H9 (cell line): ENCODE measurements at regions not wholly inside any gene's neighbourhood (a gene's known extent, or its start where the extent isn't known, plus 50 kb on each side); places are given as distances from the start of the nearest gene placed in this dataset.

Source experiments
- DNase-seq: peaks from one replicate; pipeline ENCODE4 v3.0.0-alpha.2; 2017
- H2AFZ ChIP-seq: one replicate; pipeline ENCODE4 v1.6.1; 2013; ENCODE audit warnings: mild to moderate bottlenecking, low read length, control low read depth, moderate library complexity
- H2AK5ac ChIP-seq: 2 replicates; pipeline ENCODE4 v1.6.1; 2013; ENCODE audit warnings: low read length, control low read depth, mixed read lengths; ENCODE audit not compliant: insufficient read length
- H2BK120ac ChIP-seq: one replicate; pipeline ENCODE4 v1.6.1; 2013; ENCODE audit warnings: low read depth, mild to moderate bottlenecking, low read length, control low read depth, inconsistent platforms; ENCODE audit not compliant: poor library complexity, severe bottlenecking
- H2BK12ac ChIP-seq: 2 replicates; pipeline ENCODE4 v1.6.1; 2013; ENCODE audit warnings: low read length, control low read depth, mixed read lengths, low read depth; ENCODE audit not compliant: insufficient read length
- H2BK15ac ChIP-seq: 2 replicates; pipeline ENCODE4 v1.6.1; 2013; ENCODE audit warnings: low read depth, low read length, control low read depth
- H2BK20ac ChIP-seq: one replicate; pipeline ENCODE4 v1.6.1; 2013; ENCODE audit warnings: low read depth, mild to moderate bottlenecking, low read length, control low read depth, inconsistent platforms; ENCODE audit not compliant: poor library complexity, severe bottlenecking
- H2BK5ac ChIP-seq: 2 replicates; pipeline ENCODE4 v1.6.1; 2013; ENCODE audit warnings: low read length, control low read depth, mixed read lengths; ENCODE audit not compliant: insufficient read length
- H3K14ac ChIP-seq: 2 replicates; pipeline ENCODE4 v1.6.1; 2013; ENCODE audit warnings: low read length, control low read depth; ENCODE audit not compliant: insufficient read depth
- H3K18ac ChIP-seq: 2 replicates; pipeline ENCODE4 v1.6.1; 2013; ENCODE audit warnings: low read depth, mild to moderate bottlenecking, mixed read lengths, low read length, control low read depth; ENCODE audit not compliant: insufficient read length
- H3K23ac ChIP-seq: 2 replicates; pipeline ENCODE4 v1.6.1; 2013; ENCODE audit warnings: low read length, control low read depth, mixed read lengths, low read depth; ENCODE audit not compliant: insufficient read length
- H3K23me2 ChIP-seq: 2 replicates; pipeline ENCODE4 v1.6.1; 2013; ENCODE audit warnings: low read depth, mild to moderate bottlenecking, mixed read lengths, low read length, control low read depth; ENCODE audit not compliant: insufficient read length, poor library complexity, severe bottlenecking
- H3K27ac ChIP-seq: 2 replicates; pipeline ENCODE4 v1.5.1; 2013; ENCODE audit warnings: low read length, control low read depth, mixed read lengths, low read depth; ENCODE audit not compliant: insufficient read length
- H3K27me3 ChIP-seq: 2 replicates; pipeline ENCODE4 v1.6.1; 2013; ENCODE audit warnings: low read length, control low read depth, inconsistent platforms; ENCODE audit not compliant: insufficient read depth
- H3K4ac ChIP-seq: 2 replicates; pipeline ENCODE4 v1.6.1; 2013; ENCODE audit warnings: low read depth, mild to moderate bottlenecking, control low read depth, inconsistent platforms, low read length, moderate library complexity
- H3K4me1 ChIP-seq: 2 replicates; pipeline ENCODE4 v1.6.1; 2013; ENCODE audit warnings: low read length, control low read depth, inconsistent platforms; ENCODE audit not compliant: insufficient read depth
- H3K4me2 ChIP-seq: 2 replicates; pipeline ENCODE4 v1.6.1; 2013; ENCODE audit warnings: low read length, control low read depth, mixed read lengths; ENCODE audit not compliant: insufficient read length, insufficient read depth
- H3K56ac ChIP-seq: 2 replicates; pipeline ENCODE4 v1.6.1; 2013; ENCODE audit warnings: low read depth, mild to moderate bottlenecking, mixed read lengths, low read length, control low read depth; ENCODE audit not compliant: insufficient read length
- H3K79me1 ChIP-seq: 2 replicates; pipeline ENCODE4 v1.6.1; 2013; ENCODE audit warnings: low read depth, mild to moderate bottlenecking, moderate library complexity, low read length, control low read depth, inconsistent platforms; ENCODE audit not compliant: insufficient read depth, poor library complexity, severe bottlenecking
- H3K79me2 ChIP-seq: 2 replicates; pipeline ENCODE4 v1.6.1; 2013; ENCODE audit warnings: low read length, control low read depth, inconsistent platforms; ENCODE audit not compliant: insufficient read depth
- H3K9ac ChIP-seq: 2 replicates; pipeline ENCODE4 v1.6.1; 2013; ENCODE audit warnings: low read length, control low read depth, mixed read lengths; ENCODE audit not compliant: insufficient read length; ENCODE audit errors: extremely low read depth
- H3K9me3 ChIP-seq: one replicate; pipeline ENCODE4 v1.6.1; 2013; ENCODE audit warnings: low read depth, low read length, inconsistent platforms; ENCODE audit not compliant: control insufficient read depth
- H3T11ph ChIP-seq: one replicate; pipeline ENCODE4 v1.6.1; 2013; ENCODE audit warnings: mild to moderate bottlenecking, low read length, control low read depth, inconsistent platforms
- H4K20me1 ChIP-seq: one replicate; pipeline ENCODE4 v1.6.1; 2013; ENCODE audit not compliant: control insufficient read depth, insufficient read length, insufficient read depth
- H4K5ac ChIP-seq: 2 replicates; pipeline ENCODE4 v1.6.1; 2013; ENCODE audit warnings: low read depth, mild to moderate bottlenecking, mixed read lengths, low read length, control low read depth; ENCODE audit not compliant: insufficient read length
- H4K8ac ChIP-seq: replicated peaks from 2 replicates; pipeline ENCODE4 v1.6.1; 2013; ENCODE audit warnings: low read length, control low read depth, mixed read lengths, low read depth; ENCODE audit not compliant: insufficient read length
- H4K91ac ChIP-seq: 2 replicates; pipeline ENCODE4 v1.6.1; 2013; ENCODE audit warnings: low read depth, mild to moderate bottlenecking, moderate library complexity, mixed read lengths, low read length, control low read depth; ENCODE audit not compliant: insufficient read length
- H3K27ac Mint-ChIP-seq, 3 experiments: 2 replicates in 2 of 3; 3 replicates in 1 of 3; pipeline ENCODE4 v1.8.0; 2020 to 2021; ENCODE audit warnings: mixed read lengths in 3 of 3, mild to moderate bottlenecking in 1 of 3, moderate library complexity in 1 of 3
- H3K27me3 Mint-ChIP-seq: 2 replicates; pipeline ENCODE4 v1.8.0; 2021; ENCODE audit warnings: low read depth, mild to moderate bottlenecking, moderate library complexity, mixed read lengths
- H3K36me3 Mint-ChIP-seq, 3 experiments: 2 replicates in 2 of 3; 3 replicates in 1 of 3; pipeline ENCODE4 v1.8.0; 2020 to 2021; ENCODE audit warnings: low read depth in 3 of 3, mixed read lengths in 3 of 3; ENCODE audit not compliant: insufficient read depth in 1 of 3
- H3K4me1 Mint-ChIP-seq, 2 experiments: 2 replicates each; pipeline ENCODE4 v1.8.0; 2020; ENCODE audit warnings: mixed read lengths in 2 of 2
- H3K4me3 Mint-ChIP-seq, 2 experiments: 2 replicates in 1 of 2; 3 replicates in 1 of 2; pipeline ENCODE4 v1.8.0; 2020 to 2021; ENCODE audit warnings: mild to moderate bottlenecking in 2 of 2, mixed read lengths in 2 of 2, moderate library complexity in 1 of 2
- H3K9me3 Mint-ChIP-seq, 2 experiments: 2 replicates in 1 of 2; 3 replicates in 1 of 2; pipeline ENCODE4 v1.8.0; 2020; ENCODE audit warnings: mild to moderate bottlenecking in 2 of 2, mixed read lengths in 2 of 2, moderate library complexity in 1 of 2
- CTCF ChIP-seq: fragments of 200-600 bp; sonication (generic); conservative IDR thresholded peaks from 3 replicates; pipeline ENCODE4 v1.8.0; 2021; ENCODE audit warnings: antibody characterized with exemption, mild to moderate bottlenecking
- WGBS: extraction: QIAGEN DNeasy Blood & Tissue Kit; methylation state at CpG from one replicate; pipeline ENCODE4 v1.1.7; 2013; ENCODE audit warnings: missing lambda C conversion rate, low lambda C conversion rate, mixed read lengths; ENCODE audit not compliant: insufficient read length; ENCODE audit errors: extremely low coverage; 5-methylcytosine and 5-hydroxymethylcytosine counted together

GRCh38 chr13:77449265-77449664 is 86.2 kb upstream of the SCEL start:
- Mint-ChIP-seq H3K27ac (no peak overlapping the region; a peak in 1 of 7 replicates), H3K9me3 (no peaks in the 10 kb centered on the region), H3K4me3 (no peak overlapping the region), H3K4me1 (peaks cover 13 to 14% of the 10 kb centered on the region in 2 experiments), H3K27me3 (no peaks in the 10 kb centered on the region), H3K36me3 (peaks cover 0 to 3% (median 0%) of the 10 kb centered on the region in 3 experiments; a peak in 1 of 7 replicates)
- WGBS, result no CpG with 5 or more reads among the region's 2 CpGs
- Histone ChIP-seq H4K20me1 (no peaks in the 10 kb centered on the region), H3K9me3 (no peaks in the 10 kb centered on the region), H3K79me2 (no peaks in the 10 kb centered on the region), H2BK12ac (no peak overlapping the region), H3K56ac (no peak overlapping the region), H3K23ac (no peak overlapping the region), H2BK120ac (no peak overlapping the region), H2AK5ac (no peak overlapping the region), H3K27ac (no peak overlapping the region), H3K9ac (no peak overlapping the region), H3K4me2 (no peak overlapping the region), H2BK5ac (no peak overlapping the region), H3T11ph (no peak overlapping the region), H3K4ac (no peak overlapping the region), H3K23me2 (no peaks in the 10 kb centered on the region), H3K4me1 (peaks cover 3% of the 10 kb centered on the region; the same call in 1 of the 2 replicates), H2BK15ac (no peak overlapping the region), H3K18ac (no peak overlapping the region), H2BK20ac (no peak overlapping the region), H3K27me3 (no peaks in the 10 kb centered on the region), H3K14ac (no peak overlapping the region), H4K8ac (no peak overlapping the region), H2AFZ (no peak overlapping the region), H4K91ac (no peak overlapping the region), H4K5ac (no peak overlapping the region), H3K79me1 (no peaks in the 10 kb centered on the region)
- no peak for TF ChIP-seq CTCF
- DNase-seq, result no peak
